ENCODE measurements at regions not wholly inside any gene's neighbourhood (a gene's known extent, or its start where the extent isn't known, plus 50 kb on each side); places are given as distances from the start of the nearest gene placed in this dataset.
A peak's percentile ranks its signal among the peaks of the same experiment; 100 is the strongest.

DNA sequence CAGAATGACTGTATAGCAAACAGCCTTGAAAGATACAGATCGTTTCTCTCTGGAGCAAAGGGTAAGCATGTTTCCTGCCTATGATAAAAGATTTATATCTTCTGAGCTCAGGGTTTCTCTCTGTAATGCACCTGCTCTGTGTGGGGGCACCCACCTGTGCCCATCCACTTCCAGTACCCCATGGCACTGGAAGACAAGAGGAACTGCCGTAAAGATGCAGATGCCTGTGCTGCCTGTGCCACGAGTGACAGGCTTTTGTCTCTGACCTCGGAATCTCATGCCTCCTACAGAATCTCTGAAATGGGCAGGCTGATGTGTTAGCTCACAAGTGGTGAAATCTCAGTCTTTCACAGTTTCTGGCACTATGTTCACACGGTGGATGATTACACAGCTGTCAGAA is 50.3 kb upstream of the ATP11A start:
- no peak for DNase-seq

- DNase-seq: no peak
Measured at GRCh38 chr13:112638919-112639318, 50.9 kb upstream of the ATP11A start.

DNA sequence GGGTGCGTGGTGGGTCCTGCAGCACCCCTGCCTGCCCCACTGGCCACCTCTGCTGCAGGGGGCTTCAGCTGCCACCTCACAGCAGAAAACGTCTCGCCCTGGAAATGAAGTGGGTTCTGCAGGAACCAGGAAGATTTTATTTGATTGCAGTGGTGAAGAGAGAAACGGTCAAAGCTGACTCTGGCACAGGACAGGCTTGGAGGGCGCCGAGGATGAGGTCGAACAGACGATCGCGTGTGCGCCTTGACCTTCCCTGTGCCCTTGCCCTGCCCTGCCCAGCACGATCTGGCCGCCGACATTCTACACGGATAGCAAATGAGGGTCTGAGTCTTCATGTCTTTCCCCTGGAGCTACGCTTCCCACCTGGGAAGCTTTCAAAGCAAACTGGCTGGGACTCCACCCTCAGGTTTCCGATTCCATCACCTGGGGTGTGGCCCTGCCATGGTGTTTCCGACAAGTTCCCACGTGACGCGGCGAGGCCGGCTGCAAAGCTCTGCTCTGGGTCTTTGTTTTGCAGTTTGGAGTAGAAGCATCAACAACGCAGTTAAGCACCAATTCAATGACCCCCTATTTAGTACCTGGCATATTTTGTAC is 50.3 kb upstream of the TUBGCP3 start:
- DNase-seq: peak; percentile 74
